ENCODE measurements at regions not wholly inside any gene's neighbourhood (a gene's known extent, or its start where the extent isn't known, plus 50 kb on each side); places are given as distances from the start of the nearest gene placed in this dataset.

- 83 to 92% methylated on average over 1 of the region's 1 CpG for WGBS, 2 donors
- no peaks in the 10 kb centered on the region for H3K36me3 ChIP-seq
- H3K4me3 ChIP-seq = no peak overlapping the region
- no peak for TF ChIP-seq CTCF (IDR thresholded peaks at IDR 0.05)
- peaks cover 0 to 8% (median 0%) of the 10 kb centered on the region in 7 donors for H3K27me3 ChIP-seq
- intact Hi-C loops (cut with DNase I) = no loop called here
- no peak overlapping the region for H3K27ac ChIP-seq
- DNase-seq (no peak), ATAC-seq (peak in 1 of 8 donors; percentile 68)
- no peaks in the 10 kb centered on the region for H3K4me1 ChIP-seq
- no peaks in the 10 kb centered on the region for H3K9me3 ChIP-seq
Observed at GRCh38 chr13:31408927-31409326, 209.2 kb downstream of the B3GLCT start.

GRCh38 chr13:31409678-31410356, 210.0 kb downstream of the B3GLCT start:
- H3K4me3 ChIP-seq = no peak overlapping the region
- DNase-seq = no peak
- peak in 3 of 9 donors; percentile 7 to 9 (median 8) for TF ChIP-seq CTCF (IDR thresholded peaks at IDR 0.05)
- no peaks in the 10 kb centered on the region for H3K36me3 ChIP-seq
- H3K27me3 ChIP-seq = peaks cover 0 to 8% (median 0%) of the 10 kb centered on the region in 7 donors
- intact Hi-C loops (cut with DNase I) = loop anchor here in 1 of 10 donors (10.0 kb wide), 1 partner anchor 95 kb away; no protein-coding TSS in a partner anchor
- no peak for ATAC-seq
- WGBS, 2 donors = 58 to 61% methylated on average over 6 of the region's 6 CpGs
- no peaks in the 10 kb centered on the region for H3K4me1 ChIP-seq
- H3K9me3 ChIP-seq = no peaks in the 10 kb centered on the region
- H3K27ac ChIP-seq = no peak overlapping the region

- TF ChIP-seq CTCF (IDR thresholded peaks at IDR 0.05) = no peak
- no peaks in the 10 kb centered on the region for H3K4me1 ChIP-seq
- no peak for ATAC-seq
- H3K9me3 ChIP-seq = no peaks in the 10 kb centered on the region
- peaks cover 0 to 8% (median 0%) of the 10 kb centered on the region in 7 donors for H3K27me3 ChIP-seq
- no peak overlapping the region for H3K27ac ChIP-seq
- H3K36me3 ChIP-seq = no peaks in the 10 kb centered on the region
- WGBS, 2 donors = 43 to 53% methylated on average over 3 of the region's 3 CpGs
- DNase-seq = no peak
- intact Hi-C loops (cut with DNase I) = loop anchor here in 1 of 10 donors (10.0 kb wide), 1 partner anchor 99 kb away; no protein-coding TSS in a partner anchor
- H3K4me3 ChIP-seq = no peak overlapping the region
Observed at GRCh38 chr13:31413516-31413915, 213.7 kb downstream of the B3GLCT start.

- TF ChIP-seq CTCF (IDR thresholded peaks at IDR 0.05) = no peak
- DNase-seq (no peak), ATAC-seq (no peak)
- Histone ChIP-seq H3K36me3 (no peaks in the 10 kb centered on the region), H3K4me3 (no peak overlapping the region), H3K27ac (no peak overlapping the region), H3K27me3 (peaks cover 0 to 8% (median 0%) of the 10 kb centered on the region in 7 donors), H3K4me1 (no peaks in the 10 kb centered on the region), H3K9me3 (no peaks in the 10 kb centered on the region)
- 87 to 92% methylated on average over 4 of the region's 4 CpGs for WGBS, 2 donors
- intact Hi-C loops (cut with DNase I) = loop anchor here in 1 of 10 donors (10.0 kb wide), 1 partner anchor 101 kb away; no protein-coding TSS in a partner anchor
Observed at GRCh38 chr13:31416066-31416465, 216.3 kb downstream of the B3GLCT start.
